Lung (tissue), 11 donors: ENCODE measurements at regions not wholly inside any gene's neighbourhood (a gene's known extent, or its start where the extent isn't known, plus 50 kb on each side); places are given as distances from the start of the nearest gene placed in this dataset.

Experiments used
- ATAC-seq: fragments of 200-7000 bp; cut with Tn5 transposase; one replicate; pipeline ENCODE4 v1.9.1; 2020; ENCODE audit warnings: moderate number of reproducible peaks; ENCODE audit not compliant: insufficient read depth, low FRiP score
- DNase-seq, 3 donors: peaks; one replicate each; pipeline ENCODE4 v3.0.0-alpha.2; 2013 to 2017
- H3K27ac ChIP-seq, 2 donors: one replicate each; pipeline ENCODE4 v1.5.1; 2013; ENCODE audit warnings: mild to moderate bottlenecking in 2 of 2, moderate library complexity in 2 of 2, control low read depth in 1 of 2, inconsistent platforms in 1 of 2, low read depth in 1 of 2, low read length in 1 of 2
- H3K27me3 ChIP-seq, 3 donors: one replicate each; pipeline ENCODE4 v1.5.1; 2013; ENCODE audit warnings: low read length in 2 of 3; ENCODE audit not compliant: control insufficient read depth in 3 of 3, insufficient read depth in 3 of 3
- H3K36me3 ChIP-seq, 4 donors: one replicate each; pipeline ENCODE4 v1.5.1; 2013; ENCODE audit warnings: low read length in 4 of 4, mild to moderate bottlenecking in 1 of 4, moderate library complexity in 1 of 4; ENCODE audit not compliant: control insufficient read depth in 4 of 4, insufficient read depth in 4 of 4
- H3K4me1 ChIP-seq, 5 donors: one replicate each; pipeline ENCODE4 v1.5.1; 2013; ENCODE audit warnings: low read length in 5 of 5, mild to moderate bottlenecking in 2 of 5, moderate library complexity in 1 of 5; ENCODE audit not compliant: control insufficient read depth in 5 of 5, insufficient read depth in 5 of 5
- H3K4me3 ChIP-seq: one replicate; pipeline ENCODE4 v1.5.1; 2013; ENCODE audit warnings: mild to moderate bottlenecking, control low read depth, moderate library complexity
- H3K9ac ChIP-seq, 2 donors: one replicate each; pipeline ENCODE4 v1.5.1; 2013; ENCODE audit warnings: low read length in 2 of 2, control low read depth in 1 of 2; ENCODE audit not compliant: insufficient read depth in 1 of 2
- H3K9me3 ChIP-seq, 4 donors: one replicate each; pipeline ENCODE4 v1.5.1; 2013; ENCODE audit warnings: low read length in 3 of 4, mild to moderate bottlenecking in 1 of 4, moderate library complexity in 1 of 4; ENCODE audit not compliant: control insufficient read depth in 4 of 4, insufficient read depth in 3 of 4
- WGBS, 2 donors: extraction: QIAGEN DNeasy Blood & Tissue Kit; methylation state at CpG; one replicate each; pipeline ENCODE4 v1.1.7; 2013; 5-methylcytosine and 5-hydroxymethylcytosine counted together
- TF ChIP-seq, protein P1 (sequence below): IDR thresholded peaks from 2 replicates; pipeline ENCODE4 v1.5.1; 2012; ENCODE audit warnings: mild to moderate bottlenecking; ENCODE audit errors: control extremely low read depth, extremely low read depth
- donor health status: control.
- donor health status: control.
- donor health status: Bipolar disorder and iron deficiency.
- donor health status: healthy.
- donor health status: DM: yes; HTN: yes; CAD: no.

DNA sequence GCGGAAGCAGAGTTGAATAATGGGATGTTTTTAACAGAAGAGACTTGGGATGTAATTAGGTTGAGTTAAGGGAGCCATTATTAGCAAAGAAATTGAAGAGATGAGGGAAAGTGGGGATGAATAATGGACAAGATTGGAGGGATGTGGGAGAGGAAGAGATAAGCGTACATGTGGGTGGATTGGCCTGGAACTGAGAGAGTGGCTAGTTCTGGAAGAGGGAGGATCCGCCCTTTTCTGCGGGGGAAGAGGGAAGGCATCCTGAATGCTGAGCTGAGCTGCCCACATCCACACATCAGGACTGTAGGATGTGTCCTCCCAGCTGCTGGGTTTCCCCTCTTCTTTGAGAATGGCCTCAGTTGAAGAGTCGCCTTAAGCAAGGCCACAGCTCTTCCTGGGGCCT, 68.3 kb upstream of the CADM1 start:
- WGBS, 2 donors: 89 to 95% methylated on average over 4 to 5 of the region's 5 CpGs
- Histone ChIP-seq H3K4me1 (no peaks in the 10 kb centered on the region), H3K27ac (no peak overlapping the region), H3K9me3 (no peaks in the 10 kb centered on the region), H3K36me3 (no peaks in the 10 kb centered on the region), H3K27me3 (no peaks in the 10 kb centered on the region), H3K9ac (no peak overlapping the region), H3K4me3 (no peak overlapping the region)
- ATAC-seq: no peak
- no peak for DNase-seq
- TF ChIP-seq, protein P1, sequence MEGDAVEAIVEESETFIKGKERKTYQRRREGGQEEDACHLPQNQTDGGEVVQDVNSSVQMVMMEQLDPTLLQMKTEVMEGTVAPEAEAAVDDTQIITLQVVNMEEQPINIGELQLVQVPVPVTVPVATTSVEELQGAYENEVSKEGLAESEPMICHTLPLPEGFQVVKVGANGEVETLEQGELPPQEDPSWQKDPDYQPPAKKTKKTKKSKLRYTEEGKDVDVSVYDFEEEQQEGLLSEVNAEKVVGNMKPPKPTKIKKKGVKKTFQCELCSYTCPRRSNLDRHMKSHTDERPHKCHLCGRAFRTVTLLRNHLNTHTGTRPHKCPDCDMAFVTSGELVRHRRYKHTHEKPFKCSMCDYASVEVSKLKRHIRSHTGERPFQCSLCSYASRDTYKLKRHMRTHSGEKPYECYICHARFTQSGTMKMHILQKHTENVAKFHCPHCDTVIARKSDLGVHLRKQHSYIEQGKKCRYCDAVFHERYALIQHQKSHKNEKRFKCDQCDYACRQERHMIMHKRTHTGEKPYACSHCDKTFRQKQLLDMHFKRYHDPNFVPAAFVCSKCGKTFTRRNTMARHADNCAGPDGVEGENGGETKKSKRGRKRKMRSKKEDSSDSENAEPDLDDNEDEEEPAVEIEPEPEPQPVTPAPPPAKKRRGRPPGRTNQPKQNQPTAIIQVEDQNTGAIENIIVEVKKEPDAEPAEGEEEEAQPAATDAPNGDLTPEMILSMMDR: no peak

DNA sequence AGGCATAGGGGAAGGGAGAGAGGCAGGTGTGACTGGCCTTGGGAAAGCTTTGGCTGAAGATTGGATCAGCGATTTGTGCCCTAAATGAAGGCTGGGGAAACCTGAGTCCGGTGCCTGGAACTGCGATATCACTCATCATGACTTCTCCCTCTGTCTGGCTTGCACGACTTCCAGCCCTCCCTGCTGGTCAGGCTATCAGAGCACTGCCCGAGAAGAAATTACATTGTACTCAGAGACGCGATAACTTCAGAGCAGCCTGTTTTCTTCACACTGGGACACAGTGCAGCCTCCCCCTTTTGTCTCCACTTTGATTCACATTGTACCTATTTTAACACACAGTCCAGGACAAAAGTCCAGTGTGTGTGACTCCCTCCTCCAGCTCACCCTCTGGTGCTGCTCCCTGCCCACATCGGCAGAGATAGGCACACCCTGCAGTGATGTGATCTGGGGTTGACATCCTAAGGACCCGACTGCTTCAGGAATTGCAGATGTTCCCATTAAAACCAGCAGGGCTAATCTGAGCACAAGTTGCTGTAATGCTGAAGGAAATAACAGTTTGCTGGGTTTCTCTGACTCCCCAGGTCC, 62.1 kb upstream of the CADM1 start:
- no peaks in the 10 kb centered on the region for H3K9me3 ChIP-seq

DNA sequence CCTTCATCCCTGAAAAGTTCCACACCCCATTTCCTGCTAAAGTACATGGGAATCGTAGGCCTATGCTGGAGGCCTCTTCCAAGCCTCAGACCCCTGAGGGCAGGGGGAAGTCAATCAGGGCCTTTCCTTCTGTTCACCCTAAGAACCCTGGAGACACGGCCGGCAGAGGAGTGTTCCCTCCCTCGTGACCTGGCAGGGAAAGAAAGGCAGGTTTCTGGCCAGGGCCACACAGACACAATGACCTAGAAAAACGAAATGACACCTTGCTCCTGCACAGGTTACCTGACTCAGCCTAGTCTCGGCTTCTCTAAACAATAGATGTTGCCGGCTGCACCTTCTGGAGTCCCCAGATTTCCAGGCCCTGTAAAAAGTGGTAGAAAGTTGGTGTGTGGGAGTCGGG, 60.6 kb upstream of the CADM1 start:
- no peak for ATAC-seq
- Histone ChIP-seq H3K27ac (no peak overlapping the region), H3K9me3 (no peaks in the 10 kb centered on the region), H3K27me3 (no peaks in the 10 kb centered on the region), H3K9ac (no peak overlapping the region), H3K36me3 (no peaks in the 10 kb centered on the region), H3K4me3 (no peak overlapping the region), H3K4me1 (no peaks in the 10 kb centered on the region)
- DNase-seq: no peak
- TF ChIP-seq, protein P1: no peak
- WGBS, 2 donors: 72 to 85% methylated on average over 8 of the region's 8 CpGs

More for the DNA sequence above, 62.1 kb upstream of the CADM1 start:
- TF ChIP-seq, protein P1: no peak
- DNase-seq (no peak), ATAC-seq (no peak)
- 55 to 62% methylated on average over 9 of the region's 9 CpGs for WGBS, 2 donors
- H3K27me3 ChIP-seq: no peaks in the 10 kb centered on the region
- no peak overlapping the region for H3K9ac ChIP-seq
- no peak overlapping the region for H3K4me3 ChIP-seq
- no peak overlapping the region for H3K27ac ChIP-seq
- H3K36me3 ChIP-seq: no peaks in the 10 kb centered on the region
- H3K4me1 ChIP-seq: no peaks in the 10 kb centered on the region

DNA sequence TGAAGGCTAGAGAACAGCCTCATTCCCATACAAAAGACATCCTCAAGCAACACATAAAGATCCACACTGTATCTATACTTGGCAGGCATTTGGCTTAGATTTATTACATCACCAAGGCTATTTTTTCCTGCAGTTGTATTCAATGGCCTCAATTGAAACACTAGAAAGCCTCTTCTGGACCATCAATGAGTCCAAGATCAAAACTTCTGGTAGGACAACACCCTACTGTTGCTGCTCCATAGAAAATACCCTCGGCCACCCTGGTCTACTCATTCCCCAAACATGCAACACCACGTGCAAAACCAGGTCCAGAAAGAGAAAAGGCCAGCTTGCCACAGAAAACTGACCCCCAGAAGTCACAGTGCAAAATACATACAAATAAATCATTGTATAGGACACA, 56.9 kb upstream of the CADM1 start:
- 73 to 83% methylated on average over 2 of the region's 2 CpGs for WGBS, 2 donors
- no peak for ATAC-seq
- no peak for DNase-seq
- Histone ChIP-seq H3K27me3 (no peaks in the 10 kb centered on the region), H3K4me1 (no peaks in the 10 kb centered on the region), H3K9ac (no peak overlapping the region), H3K36me3 (no peaks in the 10 kb centered on the region), H3K27ac (no peak overlapping the region), H3K9me3 (no peaks in the 10 kb centered on the region), H3K4me3 (no peak overlapping the region)
- TF ChIP-seq, protein P1: no peak
